K562 (cell line): ENCODE measurements at regions not wholly inside any gene's neighbourhood (a gene's known extent, or its start where the extent isn't known, plus 50 kb on each side); places are given as distances from the start of the nearest gene placed in this dataset.

Experiments used
- ATAC-seq: fragments of 200-7000 bp; cut with Tn5 transposase; 3 replicates; pipeline ENCODE4 v1.9.1; 2020; ENCODE audit warnings: moderate library complexity
- BruUV-seq: library from RNA; stranded (reverse); fragments of 400-500 nt; replicated peaks from 2 replicates; lab custom pipeline; 2021; lab: Mats Ljungman, UMichigan
- CTCF ChIA-PET: fragments of 300-600 bp; formaldehyde crosslinking; extraction: SDS; loops from one replicate; lab custom pipeline; 2021; ENCODE audit warnings: low intra/inter-chr PET ratio; lab: Yijun Ruan, JAX
- POLR2A ChIA-PET: fragments of 300-600, 350-650 bp; sonication (Branson Sonifier 250); formaldehyde crosslinking; extraction: SDS; loops from one replicate; lab custom pipeline; 2021; ENCODE audit warnings: antibody characterized with exemption, inconsistent platforms; lab: Yijun Ruan, JAX
- DNase-seq, 4 experiments: peaks; one replicate each; pipeline versions ENCODE4 v3.0.0 to v3.0.0-alpha.2; 2011 to 2018; ENCODE audit warnings: low spot score in 3 of 4, mixed read lengths in 3 of 4; ENCODE audit errors: extremely low read depth in 1 of 4
- FAIRE-seq: peaks from 2 replicates; lab custom pipeline; 2011; peaks lifted over from hg19 to GRCh38; lab: Jason Lieb, UNC
- H2AFZ ChIP-seq: 2 replicates; pipeline ENCODE4 v1.6.0; 2011; ENCODE audit warnings: low read depth, low read length, control low read depth, inconsistent platforms
- H3K27ac ChIP-seq: fragments of 200-600 bp; 3 replicates; pipeline ENCODE4 v1.8.0; 2011; ENCODE audit warnings: low read depth, mild to moderate bottlenecking, control low read depth, inconsistent platforms, low read length, moderate library complexity, mixed read lengths; ENCODE audit errors: extremely low read depth
- H3K27me3 ChIP-seq, 2 experiments: fragments of 300-600 bp in 1 of 2; 2 replicates in 1 of 2; 3 replicates in 1 of 2; pipeline versions ENCODE4 v1.6.0 to v1.8.0; 2011; ENCODE audit warnings: inconsistent platforms in 2 of 2, low read length in 2 of 2, mild to moderate bottlenecking in 1 of 2, mixed read lengths in 1 of 2, moderate library complexity in 1 of 2; ENCODE audit not compliant: control insufficient read depth in 2 of 2, insufficient read depth in 2 of 2
- H3K36me3 ChIP-seq: fragments of 300-600 bp; 3 replicates; pipeline ENCODE4 v1.8.0; 2011; ENCODE audit warnings: mild to moderate bottlenecking, low read length, inconsistent platforms; ENCODE audit not compliant: control insufficient read depth, insufficient read depth
- H3K4me1 ChIP-seq, 2 experiments: fragments of 200-600 bp in 1 of 2; replicated peaks in 1 of 2; 2 replicates in 1 of 2; 3 replicates in 1 of 2; pipeline versions ENCODE4 v1.5.1 to v1.8.0; 2011; ENCODE audit warnings: inconsistent platforms in 2 of 2, low read length in 2 of 2, mild to moderate bottlenecking in 1 of 2, mixed read lengths in 1 of 2, moderate library complexity in 1 of 2; ENCODE audit not compliant: control insufficient read depth in 2 of 2, insufficient read depth in 2 of 2
- H3K4me2 ChIP-seq: 2 replicates; pipeline ENCODE4 v1.6.1; 2011; ENCODE audit warnings: low read length, control low read depth, inconsistent platforms, mixed read lengths; ENCODE audit not compliant: insufficient read depth
- H3K4me3 ChIP-seq: fragments of 200-600 bp; sonication (generic), shearing (Covaris generic); 2 replicates; pipeline ENCODE4 v1.5.1; 2016; ENCODE audit warnings: control low read depth, inconsistent platforms
- H3K79me2 ChIP-seq: fragments of 200-600 bp; 3 replicates; pipeline ENCODE4 v1.8.0; 2011; ENCODE audit warnings: low read length, inconsistent platforms; ENCODE audit not compliant: control insufficient read depth, insufficient read depth
- H3K9ac ChIP-seq, 2 experiments: 2 replicates each; pipeline versions ENCODE4 v1.6.0 to v1.6.1; 2011; ENCODE audit warnings: low read depth in 2 of 2, low read length in 2 of 2, control low read depth in 1 of 2, inconsistent platforms in 1 of 2, mild to moderate bottlenecking in 1 of 2, mixed read lengths in 1 of 2; ENCODE audit not compliant: insufficient read depth in 1 of 2
- H3K9me1 ChIP-seq: one replicate; pipeline ENCODE4 v1.6.0; 2011; ENCODE audit warnings: inconsistent platforms, mild to moderate bottlenecking, low read length, moderate library complexity; ENCODE audit not compliant: control insufficient read depth, insufficient read depth
- H3K9me3 ChIP-seq: replicated peaks from 2 replicates; pipeline ENCODE4 v1.5.1; 2011; ENCODE audit warnings: low read depth, low read length, inconsistent platforms; ENCODE audit not compliant: control insufficient read depth, insufficient read depth
- H4K20me1 ChIP-seq: replicated peaks from 2 replicates; pipeline ENCODE4 v1.6.1; 2011; ENCODE audit warnings: low read length, inconsistent platforms, mixed read lengths; ENCODE audit not compliant: control insufficient read depth, insufficient read depth
- CREBBP ChIP-seq: IDR thresholded peaks from one replicate; pipeline ENCODE4 v1.6.1; 2012; ENCODE audit warnings: low read depth, mild to moderate bottlenecking, control low read depth, inconsistent platforms, low read length
- FOXK1 ChIP-seq: sonication (generic); formaldehyde crosslinking; IDR thresholded peaks from 2 replicates; pipeline ENCODE4 v1.8.0; 2022; ENCODE audit warnings: missing genetic modification reagents, mild to moderate bottlenecking, borderline replicate concordance
- FOXK2 ChIP-seq, 2 experiments: fragments of 450-650 bp; IDR thresholded peaks in 1 of 2; conservative IDR thresholded peaks in 1 of 2; 2 replicates each; pipeline ENCODE4 v1.6.1; 2016; ENCODE audit warnings: low read depth in 2 of 2, mild to moderate bottlenecking in 1 of 2
- MCM7 ChIP-seq, 2 experiments: fragments of 450-650 bp; IDR thresholded peaks; 2 replicates each; pipeline ENCODE4 v1.6.1; 2016 to 2018
- MTF1 ChIP-seq: fragments of 250-450 bp; sonication (Bioruptor Pico); IDR thresholded peaks from 2 replicates; pipeline ENCODE4 v1.9.0; 2021; ENCODE audit warnings: moderate library complexity, mild to moderate bottlenecking, inconsistent platforms, borderline replicate concordance
- NR4A1 ChIP-seq, 2 experiments: fragments of 250-450 bp in 1 of 2; fragments of 450-650 bp in 1 of 2; sonication (Bioruptor Pico) in 1 of 2; IDR thresholded peaks; 2 replicates each; pipeline versions ENCODE4 v1.4.0 to v1.6.1; 2016 to 2020; ENCODE audit warnings: mild to moderate bottlenecking in 2 of 2, missing compliant biosample characterization in 1 of 2, missing genetic modification characterization in 1 of 2, moderate library complexity in 1 of 2
- RBFOX2 ChIP-seq: fragments of 200-400 bp; formaldehyde crosslinking; IDR thresholded peaks from 2 replicates; pipeline ENCODE4 v1.6.1; 2017; ENCODE audit warnings: low read depth, mild to moderate bottlenecking, low read length, moderate library complexity
- SLC30A9 ChIP-seq: fragments of 250-450 bp; sonication (Bioruptor Pico); IDR thresholded peaks from 2 replicates; pipeline ENCODE4 v1.8.0; 2022; ENCODE audit warnings: mild to moderate bottlenecking, moderate library complexity
- ZNF140 ChIP-seq: fragments of 250-450 bp; sonication (Bioruptor Pico); IDR thresholded peaks from 2 replicates; pipeline ENCODE4 v1.8.0; 2021; ENCODE audit warnings: moderate library complexity, mild to moderate bottlenecking, inconsistent platforms
- ZNF165 ChIP-seq: fragments of 250-450 bp; sonication (Bioruptor Pico); IDR thresholded peaks from 2 replicates; pipeline ENCODE4 v1.4.0; 2020; ENCODE audit warnings: borderline replicate concordance
- ZNF354B ChIP-seq: fragments of 250-450 bp; sonication (Bioruptor Pico); IDR thresholded peaks from 2 replicates; pipeline ENCODE4 v1.4.0; 2020
- WGBS: fragments of 100-300 bp; shearing (Covaris generic); methylation state at CpG from one replicate; pipeline ENCODE4 v1.1.6; 2016; ENCODE audit warnings: low coverage, mixed read lengths; ENCODE audit not compliant: insufficient coverage; ENCODE audit errors: missing lambda C conversion rate; 5-methylcytosine and 5-hydroxymethylcytosine counted together
- in situ Hi-C: fragments of 300-500 bp; cut with MboI; formaldehyde crosslinking; loops from 4 replicates; pipeline ENCODE4 v1.15.0; 2018; ENCODE audit warnings: inconsistent platforms, mixed read lengths
- intact Hi-C: fragments of 100-400 bp; cut with micrococcal nuclease; formaldehyde crosslinking; loops from 2 replicates; pipeline ENCODE4 v1.14.2; 2022
- TF ChIP-seq, protein P1 (sequence below): fragments of 450-650 bp; IDR thresholded peaks from 2 replicates; pipeline ENCODE4 v1.6.1; 2016; ENCODE audit warnings: low read depth
- TF ChIP-seq, protein P2 (sequence below): fragments of 250-450 bp; sonication (Bioruptor Pico); IDR thresholded peaks from 2 replicates; pipeline ENCODE4 v1.9.0; 2021; ENCODE audit warnings: mild to moderate bottlenecking
- TF ChIP-seq, protein P3 (sequence below): fragments of 250-450 bp; sonication (Bioruptor Pico); IDR thresholded peaks from 2 replicates; pipeline ENCODE4 v1.8.0; 2022; ENCODE audit warnings: inconsistent platforms

DNA sequence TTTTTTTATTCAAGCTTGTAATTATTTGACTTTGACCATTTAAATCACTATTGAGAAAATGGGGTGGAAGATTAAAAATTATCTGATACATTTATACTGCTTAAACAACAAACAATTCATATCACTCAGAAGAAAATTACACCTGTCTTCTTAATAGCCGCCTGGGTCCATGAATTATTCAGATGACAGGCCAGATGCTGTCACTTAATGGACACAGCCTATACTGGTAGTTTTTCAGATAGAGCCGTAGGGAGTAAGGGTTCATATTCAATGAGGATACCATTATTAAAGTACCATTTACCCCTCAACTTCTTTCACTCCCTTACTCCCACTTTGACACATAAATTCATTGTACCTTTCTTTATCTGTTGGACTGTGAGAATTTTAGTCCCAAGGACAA lies 1193.4 kb upstream of the MAP3K7 start:
- ChIA-PET POLR2A (no interaction called here), CTCF (no interaction called here)
- Histone ChIP-seq H4K20me1 (no peaks in the 10 kb centered on the region), H3K36me3 (no peaks in the 10 kb centered on the region), H3K27me3 (no peaks in the 10 kb centered on the region), H3K9me1 (no peaks in the 10 kb centered on the region), H3K9me3 (no peaks in the 10 kb centered on the region; the same call in 1 of the 2 replicates), H3K4me3 (no peak overlapping the region), H3K4me1 (no peaks in the 10 kb centered on the region), H3K79me2 (no peaks in the 10 kb centered on the region), H3K9ac (no peak overlapping the region), H3K27ac (no peak overlapping the region), H3K4me2 (no peak overlapping the region), H2AFZ (no peak overlapping the region)
- no peak for ATAC-seq
- intact Hi-C loops (no loop called here), in situ Hi-C loops (no loop called here)
- FAIRE-seq = no peak
- DNase-seq = no peak
- BruUV-seq = no TSS peak
- no peak for TF ChIP-seq FOXK2 (conservative IDR thresholded peaks at IDR 0.05 in 1 of 2, IDR thresholded peaks at IDR 0.05 in 1 of 2; ENCODE audit: low read depth in 2 of 2)
- TF ChIP-seq, protein P1, sequence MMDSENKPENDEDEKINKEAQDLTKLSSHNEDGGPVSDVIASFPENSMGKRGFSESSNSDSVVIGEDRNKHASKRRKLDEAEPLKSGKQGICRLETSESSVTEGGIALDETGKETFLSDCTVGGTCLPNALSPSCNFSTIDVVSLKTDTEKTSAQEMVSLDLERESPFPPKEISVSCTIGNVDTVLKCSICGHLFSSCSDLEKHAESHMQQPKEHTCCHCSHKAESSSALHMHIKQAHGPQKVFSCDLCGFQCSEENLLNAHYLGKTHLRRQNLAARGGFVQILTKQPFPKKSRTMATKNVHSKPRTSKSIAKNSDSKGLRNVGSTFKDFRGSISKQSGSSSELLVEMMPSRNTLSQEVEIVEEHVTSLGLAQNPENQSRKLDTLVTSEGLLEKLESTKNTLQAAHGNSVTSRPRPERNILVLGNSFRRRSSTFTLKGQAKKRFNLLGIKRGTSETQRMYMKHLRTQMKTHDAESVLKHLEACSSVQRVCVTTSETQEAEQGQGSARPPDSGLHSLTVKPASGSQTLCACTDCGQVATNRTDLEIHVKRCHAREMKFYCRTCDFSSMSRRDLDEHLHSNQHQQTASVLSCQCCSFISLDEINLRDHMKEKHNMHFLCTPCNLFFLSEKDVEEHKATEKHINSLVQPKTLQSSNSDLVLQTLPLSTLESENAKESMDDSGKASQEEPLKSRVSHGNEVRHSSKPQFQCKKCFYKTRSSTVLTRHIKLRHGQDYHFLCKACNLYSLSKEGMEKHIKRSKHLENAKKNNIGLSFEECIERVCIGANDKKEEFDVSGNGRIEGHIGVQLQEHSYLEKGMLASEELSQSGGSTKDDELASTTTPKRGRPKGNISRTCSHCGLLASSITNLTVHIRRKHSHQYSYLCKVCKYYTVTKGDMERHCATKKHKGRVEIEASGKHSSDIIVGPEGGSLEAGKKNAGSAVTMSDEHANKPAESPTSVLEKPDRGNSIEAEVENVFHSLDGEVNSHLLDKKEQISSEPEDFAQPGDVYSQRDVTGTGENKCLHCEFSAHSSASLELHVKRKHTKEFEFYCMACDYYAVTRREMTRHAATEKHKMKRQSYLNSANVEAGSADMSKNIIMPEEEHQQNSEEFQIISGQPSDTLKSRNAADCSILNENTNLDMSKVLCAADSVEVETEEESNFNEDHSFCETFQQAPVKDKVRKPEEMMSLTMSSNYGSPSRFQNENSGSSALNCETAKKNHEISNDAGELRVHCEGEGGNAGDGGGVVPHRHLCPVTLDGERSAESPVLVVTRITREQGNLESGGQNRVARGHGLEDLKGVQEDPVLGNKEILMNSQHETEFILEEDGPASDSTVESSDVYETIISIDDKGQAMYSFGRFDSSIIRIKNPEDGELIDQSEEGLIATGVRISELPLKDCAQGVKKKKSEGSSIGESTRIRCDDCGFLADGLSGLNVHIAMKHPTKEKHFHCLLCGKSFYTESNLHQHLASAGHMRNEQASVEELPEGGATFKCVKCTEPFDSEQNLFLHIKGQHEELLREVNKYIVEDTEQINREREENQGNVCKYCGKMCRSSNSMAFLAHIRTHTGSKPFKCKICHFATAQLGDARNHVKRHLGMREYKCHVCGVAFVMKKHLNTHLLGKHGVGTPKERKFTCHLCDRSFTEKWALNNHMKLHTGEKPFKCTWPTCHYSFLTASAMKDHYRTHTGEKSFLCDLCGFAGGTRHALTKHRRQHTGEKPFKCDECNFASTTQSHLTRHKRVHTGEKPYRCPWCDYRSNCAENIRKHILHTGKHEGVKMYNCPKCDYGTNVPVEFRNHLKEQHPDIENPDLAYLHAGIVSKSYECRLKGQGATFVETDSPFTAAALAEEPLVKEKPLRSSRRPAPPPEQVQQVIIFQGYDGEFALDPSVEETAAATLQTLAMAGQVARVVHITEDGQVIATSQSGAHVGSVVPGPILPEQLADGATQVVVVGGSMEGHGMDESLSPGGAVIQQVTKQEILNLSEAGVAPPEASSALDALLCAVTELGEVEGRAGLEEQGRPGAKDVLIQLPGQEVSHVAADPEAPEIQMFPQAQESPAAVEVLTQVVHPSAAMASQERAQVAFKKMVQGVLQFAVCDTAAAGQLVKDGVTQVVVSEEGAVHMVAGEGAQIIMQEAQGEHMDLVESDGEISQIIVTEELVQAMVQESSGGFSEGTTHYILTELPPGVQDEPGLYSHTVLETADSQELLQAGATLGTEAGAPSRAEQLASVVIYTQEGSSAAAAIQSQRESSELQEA = no peak
- TF ChIP-seq, protein P2, sequence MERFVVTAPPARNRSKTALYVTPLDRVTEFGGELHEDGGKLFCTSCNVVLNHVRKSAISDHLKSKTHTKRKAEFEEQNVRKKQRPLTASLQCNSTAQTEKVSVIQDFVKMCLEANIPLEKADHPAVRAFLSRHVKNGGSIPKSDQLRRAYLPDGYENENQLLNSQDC = no peak
- TF ChIP-seq, protein P3, sequence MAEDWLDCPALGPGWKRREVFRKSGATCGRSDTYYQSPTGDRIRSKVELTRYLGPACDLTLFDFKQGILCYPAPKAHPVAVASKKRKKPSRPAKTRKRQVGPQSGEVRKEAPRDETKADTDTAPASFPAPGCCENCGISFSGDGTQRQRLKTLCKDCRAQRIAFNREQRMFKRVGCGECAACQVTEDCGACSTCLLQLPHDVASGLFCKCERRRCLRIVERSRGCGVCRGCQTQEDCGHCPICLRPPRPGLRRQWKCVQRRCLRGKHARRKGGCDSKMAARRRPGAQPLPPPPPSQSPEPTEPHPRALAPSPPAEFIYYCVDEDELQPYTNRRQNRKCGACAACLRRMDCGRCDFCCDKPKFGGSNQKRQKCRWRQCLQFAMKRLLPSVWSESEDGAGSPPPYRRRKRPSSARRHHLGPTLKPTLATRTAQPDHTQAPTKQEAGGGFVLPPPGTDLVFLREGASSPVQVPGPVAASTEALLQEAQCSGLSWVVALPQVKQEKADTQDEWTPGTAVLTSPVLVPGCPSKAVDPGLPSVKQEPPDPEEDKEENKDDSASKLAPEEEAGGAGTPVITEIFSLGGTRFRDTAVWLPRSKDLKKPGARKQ (CRISPR knock-in tag) = no peak
- TF ChIP-seq MTF1 (CRISPR knock-in tag) = no peak
- no peak for TF ChIP-seq ZNF165 (CRISPR knock-in tag)
- TF ChIP-seq ZNF354B = no peak
- no peak for TF ChIP-seq CREBBP
- TF ChIP-seq SLC30A9 = no peak
- no peak for TF ChIP-seq ZNF140 (CRISPR knock-in tag)
- TF ChIP-seq MCM7 (IDR thresholded peaks at IDR 0.05) = no peak
- TF ChIP-seq NR4A1 (CRISPR knock-in tag; IDR thresholded peaks at IDR 0.05) = no peak
- no peak for TF ChIP-seq NR4A1 (tag; IDR thresholded peaks at IDR 0.05)
- TF ChIP-seq FOXK1 (CRISPR knock-in tag) = no peak
- TF ChIP-seq RBFOX2 = no peak
- 0% methylated on average over 2 of the region's 2 CpGs for WGBS
